H9 (cell line): ENCODE measurements at regions not wholly inside any gene's neighbourhood (a gene's known extent, or its start where the extent isn't known, plus 50 kb on each side); places are given as distances from the start of the nearest gene placed in this dataset.

Experiments used
- DNase-seq: peaks from one replicate; pipeline ENCODE4 v3.0.0-alpha.2; 2017
- H2AFZ ChIP-seq: one replicate; pipeline ENCODE4 v1.6.1; 2013; ENCODE audit warnings: mild to moderate bottlenecking, low read length, control low read depth, moderate library complexity
- H2AK5ac ChIP-seq: 2 replicates; pipeline ENCODE4 v1.6.1; 2013; ENCODE audit warnings: low read length, control low read depth, mixed read lengths; ENCODE audit not compliant: insufficient read length
- H2BK120ac ChIP-seq: one replicate; pipeline ENCODE4 v1.6.1; 2013; ENCODE audit warnings: low read depth, mild to moderate bottlenecking, low read length, control low read depth, inconsistent platforms; ENCODE audit not compliant: poor library complexity, severe bottlenecking
- H2BK12ac ChIP-seq: 2 replicates; pipeline ENCODE4 v1.6.1; 2013; ENCODE audit warnings: low read length, control low read depth, mixed read lengths, low read depth; ENCODE audit not compliant: insufficient read length
- H2BK15ac ChIP-seq: 2 replicates; pipeline ENCODE4 v1.6.1; 2013; ENCODE audit warnings: low read depth, low read length, control low read depth
- H2BK20ac ChIP-seq: one replicate; pipeline ENCODE4 v1.6.1; 2013; ENCODE audit warnings: low read depth, mild to moderate bottlenecking, low read length, control low read depth, inconsistent platforms; ENCODE audit not compliant: poor library complexity, severe bottlenecking
- H2BK5ac ChIP-seq: 2 replicates; pipeline ENCODE4 v1.6.1; 2013; ENCODE audit warnings: low read length, control low read depth, mixed read lengths; ENCODE audit not compliant: insufficient read length
- H3K14ac ChIP-seq: 2 replicates; pipeline ENCODE4 v1.6.1; 2013; ENCODE audit warnings: low read length, control low read depth; ENCODE audit not compliant: insufficient read depth
- H3K18ac ChIP-seq: 2 replicates; pipeline ENCODE4 v1.6.1; 2013; ENCODE audit warnings: low read depth, mild to moderate bottlenecking, mixed read lengths, low read length, control low read depth; ENCODE audit not compliant: insufficient read length
- H3K23ac ChIP-seq: 2 replicates; pipeline ENCODE4 v1.6.1; 2013; ENCODE audit warnings: low read length, control low read depth, mixed read lengths, low read depth; ENCODE audit not compliant: insufficient read length
- H3K23me2 ChIP-seq: 2 replicates; pipeline ENCODE4 v1.6.1; 2013; ENCODE audit warnings: low read depth, mild to moderate bottlenecking, mixed read lengths, low read length, control low read depth; ENCODE audit not compliant: insufficient read length, poor library complexity, severe bottlenecking
- H3K27ac ChIP-seq: 2 replicates; pipeline ENCODE4 v1.5.1; 2013; ENCODE audit warnings: low read length, control low read depth, mixed read lengths, low read depth; ENCODE audit not compliant: insufficient read length
- H3K27me3 ChIP-seq: 2 replicates; pipeline ENCODE4 v1.6.1; 2013; ENCODE audit warnings: low read length, control low read depth, inconsistent platforms; ENCODE audit not compliant: insufficient read depth
- H3K4ac ChIP-seq: 2 replicates; pipeline ENCODE4 v1.6.1; 2013; ENCODE audit warnings: low read depth, mild to moderate bottlenecking, control low read depth, inconsistent platforms, low read length, moderate library complexity
- H3K4me1 ChIP-seq: 2 replicates; pipeline ENCODE4 v1.6.1; 2013; ENCODE audit warnings: low read length, control low read depth, inconsistent platforms; ENCODE audit not compliant: insufficient read depth
- H3K4me2 ChIP-seq: 2 replicates; pipeline ENCODE4 v1.6.1; 2013; ENCODE audit warnings: low read length, control low read depth, mixed read lengths; ENCODE audit not compliant: insufficient read length, insufficient read depth
- H3K56ac ChIP-seq: 2 replicates; pipeline ENCODE4 v1.6.1; 2013; ENCODE audit warnings: low read depth, mild to moderate bottlenecking, mixed read lengths, low read length, control low read depth; ENCODE audit not compliant: insufficient read length
- H3K79me1 ChIP-seq: 2 replicates; pipeline ENCODE4 v1.6.1; 2013; ENCODE audit warnings: low read depth, mild to moderate bottlenecking, moderate library complexity, low read length, control low read depth, inconsistent platforms; ENCODE audit not compliant: insufficient read depth, poor library complexity, severe bottlenecking
- H3K79me2 ChIP-seq: 2 replicates; pipeline ENCODE4 v1.6.1; 2013; ENCODE audit warnings: low read length, control low read depth, inconsistent platforms; ENCODE audit not compliant: insufficient read depth
- H3K9ac ChIP-seq: 2 replicates; pipeline ENCODE4 v1.6.1; 2013; ENCODE audit warnings: low read length, control low read depth, mixed read lengths; ENCODE audit not compliant: insufficient read length; ENCODE audit errors: extremely low read depth
- H3K9me3 ChIP-seq: one replicate; pipeline ENCODE4 v1.6.1; 2013; ENCODE audit warnings: low read depth, low read length, inconsistent platforms; ENCODE audit not compliant: control insufficient read depth
- H3T11ph ChIP-seq: one replicate; pipeline ENCODE4 v1.6.1; 2013; ENCODE audit warnings: mild to moderate bottlenecking, low read length, control low read depth, inconsistent platforms
- H4K20me1 ChIP-seq: one replicate; pipeline ENCODE4 v1.6.1; 2013; ENCODE audit not compliant: control insufficient read depth, insufficient read length, insufficient read depth
- H4K5ac ChIP-seq: 2 replicates; pipeline ENCODE4 v1.6.1; 2013; ENCODE audit warnings: low read depth, mild to moderate bottlenecking, mixed read lengths, low read length, control low read depth; ENCODE audit not compliant: insufficient read length
- H4K8ac ChIP-seq: replicated peaks from 2 replicates; pipeline ENCODE4 v1.6.1; 2013; ENCODE audit warnings: low read length, control low read depth, mixed read lengths, low read depth; ENCODE audit not compliant: insufficient read length
- H4K91ac ChIP-seq: 2 replicates; pipeline ENCODE4 v1.6.1; 2013; ENCODE audit warnings: low read depth, mild to moderate bottlenecking, moderate library complexity, mixed read lengths, low read length, control low read depth; ENCODE audit not compliant: insufficient read length
- H3K27ac Mint-ChIP-seq, 3 experiments: 2 replicates in 2 of 3; 3 replicates in 1 of 3; pipeline ENCODE4 v1.8.0; 2020 to 2021; ENCODE audit warnings: mixed read lengths in 3 of 3, mild to moderate bottlenecking in 1 of 3, moderate library complexity in 1 of 3
- H3K27me3 Mint-ChIP-seq: 2 replicates; pipeline ENCODE4 v1.8.0; 2021; ENCODE audit warnings: low read depth, mild to moderate bottlenecking, moderate library complexity, mixed read lengths
- H3K36me3 Mint-ChIP-seq, 3 experiments: 2 replicates in 2 of 3; 3 replicates in 1 of 3; pipeline ENCODE4 v1.8.0; 2020 to 2021; ENCODE audit warnings: low read depth in 3 of 3, mixed read lengths in 3 of 3; ENCODE audit not compliant: insufficient read depth in 1 of 3
- H3K4me1 Mint-ChIP-seq, 2 experiments: 2 replicates each; pipeline ENCODE4 v1.8.0; 2020; ENCODE audit warnings: mixed read lengths in 2 of 2
- H3K4me3 Mint-ChIP-seq, 2 experiments: 2 replicates in 1 of 2; 3 replicates in 1 of 2; pipeline ENCODE4 v1.8.0; 2020 to 2021; ENCODE audit warnings: mild to moderate bottlenecking in 2 of 2, mixed read lengths in 2 of 2, moderate library complexity in 1 of 2
- H3K9me3 Mint-ChIP-seq, 2 experiments: 2 replicates in 1 of 2; 3 replicates in 1 of 2; pipeline ENCODE4 v1.8.0; 2020; ENCODE audit warnings: mild to moderate bottlenecking in 2 of 2, mixed read lengths in 2 of 2, moderate library complexity in 1 of 2
- CTCF ChIP-seq: fragments of 200-600 bp; sonication (generic); conservative IDR thresholded peaks from 3 replicates; pipeline ENCODE4 v1.8.0; 2021; ENCODE audit warnings: antibody characterized with exemption, mild to moderate bottlenecking
- WGBS: extraction: QIAGEN DNeasy Blood & Tissue Kit; methylation state at CpG from one replicate; pipeline ENCODE4 v1.1.7; 2013; ENCODE audit warnings: missing lambda C conversion rate, low lambda C conversion rate, mixed read lengths; ENCODE audit not compliant: insufficient read length; ENCODE audit errors: extremely low coverage; 5-methylcytosine and 5-hydroxymethylcytosine counted together

- no peak for TF ChIP-seq CTCF
- H3K27me3 ChIP-seq = no peaks in the 10 kb centered on the region
- no peak overlapping the region for H3K18ac ChIP-seq
- Mint-ChIP-seq H3K4me3 (no peak overlapping the region), H3K9me3 (peaks cover 14 to 20% of the 10 kb centered on the region in 2 experiments), H3K27me3 (no peaks in the 10 kb centered on the region), H3K4me1 (no peaks in the 10 kb centered on the region), H3K27ac (no peak overlapping the region), H3K36me3 (peaks cover 11 to 25% (median 16%) of the 10 kb centered on the region in 3 experiments)
- DNase-seq = no peak
- H3K9ac ChIP-seq = no peak overlapping the region
- H3T11ph ChIP-seq = no peak overlapping the region
- WGBS = no CpG with 5 or more reads among the region's 1 CpG
- H4K5ac ChIP-seq = no peak overlapping the region
- no peak overlapping the region for H3K4me2 ChIP-seq
- H2AFZ ChIP-seq = no peak overlapping the region
- no peaks in the 10 kb centered on the region for H4K20me1 ChIP-seq
- H2BK20ac ChIP-seq = no peak overlapping the region
- H2AK5ac ChIP-seq = no peak overlapping the region
- H4K91ac ChIP-seq = no peak overlapping the region
- no peak overlapping the region for H2BK5ac ChIP-seq
- H3K23me2 ChIP-seq = no peaks in the 10 kb centered on the region
- no peak overlapping the region for H3K14ac ChIP-seq
- no peak overlapping the region for H3K56ac ChIP-seq
- no peak overlapping the region for H3K27ac ChIP-seq
- H3K4ac ChIP-seq = no peak overlapping the region
- no peaks in the 10 kb centered on the region for H3K4me1 ChIP-seq
- H3K79me2 ChIP-seq = no peaks in the 10 kb centered on the region
- no peak overlapping the region for H3K23ac ChIP-seq
- H2BK12ac ChIP-seq = no peak overlapping the region
- H4K8ac ChIP-seq = no peak overlapping the region
- H2BK15ac ChIP-seq = no peak overlapping the region
- no peak overlapping the region for H2BK120ac ChIP-seq
- no peaks in the 10 kb centered on the region for H3K79me1 ChIP-seq
- no peaks in the 10 kb centered on the region for H3K9me3 ChIP-seq
Observed at GRCh38 chr21:28294051-28294450, 698.6 kb downstream of the LTN1 start.
